Uterus (tissue), 3 donors: ENCODE measurements at regions not wholly inside any gene's neighbourhood (a gene's known extent, or its start where the extent isn't known, plus 50 kb on each side); places are given as distances from the start of the nearest gene placed in this dataset.

Source experiments
- DNase-seq, 2 donors: peaks; one replicate each; pipeline ENCODE4 v3.0.0-alpha.2; 2019 to 2020
- H3K27ac ChIP-seq, 2 donors: fragments of 200-600 bp; sonication (generic); 1 replicate in 1 of 2; 2 replicates in 1 of 2; pipeline ENCODE4 v1.5.1; 2016 to 2018
- H3K27me3 ChIP-seq, 2 donors: fragments of 200-600 bp; sonication (generic); one replicate each; pipeline ENCODE4 v1.5.1; 2018 to 2019; ENCODE audit warnings: control low read depth in 1 of 2
- H3K36me3 ChIP-seq, 2 donors: fragments of 200-600 bp; sonication (generic); one replicate each; pipeline ENCODE4 v1.5.1; 2019; ENCODE audit warnings: control low read depth in 1 of 2
- H3K4me1 ChIP-seq, 2 donors: fragments of 200-600 bp; sonication (generic); one replicate each; pipeline ENCODE4 v1.5.1; 2018 to 2019; ENCODE audit warnings: control low read depth in 1 of 2
- H3K4me3 ChIP-seq, 2 donors: fragments of 200-600 bp; sonication (generic); 1 replicate in 1 of 2; 2 replicates in 1 of 2; pipeline ENCODE4 v1.5.1; 2018 to 2019; ENCODE audit warnings: mild to moderate bottlenecking in 1 of 2
- H3K9me3 ChIP-seq, 2 donors: fragments of 200-600 bp; sonication (generic); one replicate each; pipeline ENCODE4 v1.5.1; 2019; ENCODE audit warnings: control low read depth in 1 of 2
- POLR2A ChIP-seq, 2 donors: fragments of 450-650 bp; IDR thresholded peaks; one replicate each; pipeline ENCODE4 v1.6.1; 2016; ENCODE audit warnings: antibody characterized with exemption in 2 of 2, mild to moderate bottlenecking in 1 of 2, moderate library complexity in 1 of 2
- intact Hi-C: fragments of 100-400 bp; cut with DNase I; formaldehyde crosslinking; loops from one replicate; pipeline ENCODE4 v1.15.1; 2023; ENCODE audit warnings: low total_unique reads
- TF ChIP-seq, protein P1 (sequence below), 4 experiments: fragments of 200-600 bp in 2 of 4; fragments of 450-650 bp in 2 of 4; sonication (generic) in 2 of 4; IDR thresholded peaks; one replicate each; pipeline ENCODE4 v1.5.1; 2016 to 2019; ENCODE audit warnings: antibody characterized with exemption in 4 of 4, mild to moderate bottlenecking in 2 of 4, moderate library complexity in 1 of 4
- donor health status: DM: yes; HTN: yes; CAD: no.

DNA sequence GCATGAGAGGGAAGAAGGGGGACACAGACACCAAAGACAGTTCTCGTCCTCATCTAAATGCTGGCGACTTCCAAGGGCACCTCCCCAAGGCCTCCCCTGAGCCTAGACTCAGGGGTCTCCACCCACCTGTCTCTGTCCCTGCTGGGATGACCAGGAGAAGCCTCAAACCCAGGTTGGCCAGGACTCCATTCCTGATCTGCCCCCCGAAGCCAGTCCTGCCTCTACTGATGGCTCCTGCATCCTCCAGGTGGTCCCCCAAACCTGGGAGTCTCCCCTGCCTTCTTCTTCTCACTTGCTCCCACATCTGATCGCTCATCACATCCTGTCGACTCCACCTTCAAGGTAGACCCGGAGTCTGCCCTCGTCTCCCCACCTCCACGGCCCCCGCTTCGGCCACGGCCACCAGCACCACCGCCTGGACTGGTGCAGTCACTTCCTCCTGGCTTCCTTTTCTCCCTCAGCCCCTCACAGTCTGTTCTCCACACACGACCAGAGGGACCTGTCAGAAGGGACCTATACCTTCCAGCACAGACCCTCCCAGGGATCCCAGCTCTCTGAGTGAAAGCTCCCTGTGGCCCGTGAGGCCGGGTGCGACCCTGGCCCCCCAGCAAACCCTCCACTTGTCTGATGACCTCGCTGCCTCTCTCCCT lies 92.1 kb downstream of the CEBPB start:
- no peak for DNase-seq
- H3K4me1 ChIP-seq = peaks cover 27 to 29% of the 10 kb centered on the region in 2 donors
- H3K27me3 ChIP-seq = no peaks in the 10 kb centered on the region
- H3K9me3 ChIP-seq = no peaks in the 10 kb centered on the region
- H3K27ac ChIP-seq = peak overlapping the region; percentile 98 to 99
- intact Hi-C loops = loop anchor here (10.0 kb wide), 1 partner anchor 88 kb away; the partner anchor contains the start of gene CEBPB
- no peaks in the 10 kb centered on the region for H3K36me3 ChIP-seq
- TF ChIP-seq POLR2A (IDR thresholded peaks at IDR 0.05) = no peak
- TF ChIP-seq, protein P1, sequence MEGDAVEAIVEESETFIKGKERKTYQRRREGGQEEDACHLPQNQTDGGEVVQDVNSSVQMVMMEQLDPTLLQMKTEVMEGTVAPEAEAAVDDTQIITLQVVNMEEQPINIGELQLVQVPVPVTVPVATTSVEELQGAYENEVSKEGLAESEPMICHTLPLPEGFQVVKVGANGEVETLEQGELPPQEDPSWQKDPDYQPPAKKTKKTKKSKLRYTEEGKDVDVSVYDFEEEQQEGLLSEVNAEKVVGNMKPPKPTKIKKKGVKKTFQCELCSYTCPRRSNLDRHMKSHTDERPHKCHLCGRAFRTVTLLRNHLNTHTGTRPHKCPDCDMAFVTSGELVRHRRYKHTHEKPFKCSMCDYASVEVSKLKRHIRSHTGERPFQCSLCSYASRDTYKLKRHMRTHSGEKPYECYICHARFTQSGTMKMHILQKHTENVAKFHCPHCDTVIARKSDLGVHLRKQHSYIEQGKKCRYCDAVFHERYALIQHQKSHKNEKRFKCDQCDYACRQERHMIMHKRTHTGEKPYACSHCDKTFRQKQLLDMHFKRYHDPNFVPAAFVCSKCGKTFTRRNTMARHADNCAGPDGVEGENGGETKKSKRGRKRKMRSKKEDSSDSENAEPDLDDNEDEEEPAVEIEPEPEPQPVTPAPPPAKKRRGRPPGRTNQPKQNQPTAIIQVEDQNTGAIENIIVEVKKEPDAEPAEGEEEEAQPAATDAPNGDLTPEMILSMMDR (IDR thresholded peaks at IDR 0.05) = peak in 1 of 4 experiments; percentile 18
- no peak overlapping the region for H3K4me3 ChIP-seq

DNA sequence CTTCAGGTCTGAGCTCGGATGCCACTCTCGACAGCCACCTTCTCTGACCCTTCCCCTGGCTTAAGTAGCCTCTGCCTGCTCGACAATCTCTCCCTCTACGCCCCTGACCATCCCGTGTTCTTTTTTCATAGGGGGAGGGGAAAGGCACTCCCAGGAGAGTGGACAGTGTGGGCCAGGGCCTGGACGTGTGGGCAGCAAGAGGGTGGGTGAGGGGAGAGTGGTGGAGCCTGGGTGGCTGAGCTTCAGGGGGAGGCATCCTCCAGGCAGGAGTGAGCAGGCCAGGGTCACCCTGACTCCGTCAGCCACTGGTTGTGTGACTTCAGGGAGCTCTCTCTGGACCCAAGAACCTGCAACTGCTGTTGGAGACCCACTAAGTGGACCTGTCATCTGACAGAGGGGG lies 92.7 kb downstream of the CEBPB start:
- no peaks in the 10 kb centered on the region for H3K9me3 ChIP-seq
- H3K27ac ChIP-seq = peak overlapping the region; percentile 98 to 99
- TF ChIP-seq, protein P1 (IDR thresholded peaks at IDR 0.05) = no peak
- no peaks in the 10 kb centered on the region for H3K27me3 ChIP-seq
- H3K4me3 ChIP-seq = no peak overlapping the region
- intact Hi-C loops = loop anchor here (10.0 kb wide), 1 partner anchor 89 kb away; the partner anchor contains the start of gene CEBPB
- peaks cover 27 to 30% of the 10 kb centered on the region in 2 donors for H3K4me1 ChIP-seq
- DNase-seq = no peak
- no peaks in the 10 kb centered on the region for H3K36me3 ChIP-seq

DNA sequence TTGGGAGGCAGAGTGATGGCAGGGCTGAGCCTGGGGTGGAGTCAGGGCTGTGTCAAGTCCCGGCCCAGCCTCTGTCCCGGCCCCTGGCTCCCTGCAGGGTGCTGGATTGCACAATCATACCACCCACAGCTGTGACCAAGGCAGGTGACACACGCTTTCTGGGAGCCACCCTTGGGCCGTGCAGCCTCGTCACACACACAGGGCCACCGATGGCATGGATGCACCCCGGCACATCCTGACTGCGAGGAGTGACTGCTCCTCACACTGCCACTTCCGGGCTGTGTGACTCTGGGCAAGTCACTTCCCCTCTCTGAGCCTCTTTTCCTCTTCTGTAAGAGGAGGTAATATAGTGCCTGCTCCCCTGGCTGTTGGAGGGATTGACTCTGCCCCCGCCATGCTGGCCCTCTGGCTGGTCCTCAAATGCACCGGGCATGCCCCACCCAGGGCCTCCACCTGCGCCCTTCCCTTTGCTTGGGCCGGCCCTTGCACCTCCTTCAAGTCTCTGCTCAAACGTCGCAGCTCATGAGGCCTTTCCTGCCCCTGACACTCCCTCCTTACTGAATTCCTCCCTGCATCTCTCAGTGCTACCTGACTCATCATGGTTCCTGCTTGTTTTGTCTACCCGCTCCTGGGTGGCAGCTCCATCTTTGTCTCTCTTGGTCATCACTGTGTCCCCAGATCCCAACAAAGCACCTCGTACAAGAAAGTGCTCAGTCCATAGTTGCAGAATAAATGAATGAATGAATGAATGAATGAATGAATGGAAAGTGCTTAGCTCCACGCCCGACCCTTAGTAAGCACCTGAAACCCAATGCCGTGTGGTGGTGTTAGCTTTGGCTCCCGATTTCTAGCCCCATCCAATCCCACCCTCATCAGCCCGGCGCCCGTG lies 93.5 kb downstream of the CEBPB start:
- no peaks in the 10 kb centered on the region for H3K27me3 ChIP-seq
- intact Hi-C loops = loop anchor here (10.0 kb wide), 1 partner anchor 89 kb away; the partner anchor contains the start of gene CEBPB
- DNase-seq = no peak
- H3K4me3 ChIP-seq = no peak overlapping the region
- peak overlapping the region; percentile 98 to 99 for H3K27ac ChIP-seq
- no peaks in the 10 kb centered on the region for H3K36me3 ChIP-seq
- H3K4me1 ChIP-seq = peaks cover 27 to 30% of the 10 kb centered on the region in 2 donors
- TF ChIP-seq, protein P1 (IDR thresholded peaks at IDR 0.05) = no peak
- TF ChIP-seq POLR2A (IDR thresholded peaks at IDR 0.05) = no peak
- no peaks in the 10 kb centered on the region for H3K9me3 ChIP-seq

DNA sequence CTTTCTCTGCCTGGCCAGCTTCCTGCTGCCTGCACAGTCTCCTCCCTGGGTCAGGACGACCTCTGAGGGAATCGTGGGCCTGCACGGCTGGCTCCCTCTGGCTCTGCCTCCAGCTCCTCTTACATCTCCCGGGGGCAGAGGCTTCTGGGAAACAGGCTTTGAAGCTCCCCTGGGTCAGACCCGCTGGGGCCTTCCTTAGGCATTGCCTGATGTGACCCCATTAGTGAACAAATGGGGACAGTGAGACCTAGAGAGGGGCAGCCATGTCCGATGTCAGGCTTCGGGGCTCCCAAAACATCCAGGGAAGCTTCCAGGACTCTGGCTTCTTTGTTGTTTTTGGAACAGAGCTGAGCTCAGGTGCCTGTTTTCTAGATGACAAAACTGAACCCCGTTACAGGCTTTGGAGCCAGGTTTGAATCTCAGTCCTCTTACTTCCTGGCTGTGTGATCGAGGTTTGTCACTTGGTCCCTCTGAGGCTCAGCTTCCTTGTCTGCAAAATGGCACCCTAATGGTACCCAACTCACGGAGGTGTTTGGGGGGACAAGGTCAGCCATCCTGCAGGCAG lies 94.3 kb downstream of the CEBPB start:
- H3K27ac ChIP-seq = peak overlapping the region; percentile 98 to 99
- no peaks in the 10 kb centered on the region for H3K9me3 ChIP-seq
- TF ChIP-seq POLR2A (IDR thresholded peaks at IDR 0.05) = peak in 1 of 2 donors; percentile 7
- TF ChIP-seq, protein P1 (IDR thresholded peaks at IDR 0.05) = peak in 1 of 4 experiments; percentile 13
- H3K4me1 ChIP-seq = peaks cover 27 to 30% of the 10 kb centered on the region in 2 donors
- no peaks in the 10 kb centered on the region for H3K27me3 ChIP-seq
- no peak overlapping the region for H3K4me3 ChIP-seq
- DNase-seq = peak; percentile 82 to 91
- no peaks in the 10 kb centered on the region for H3K36me3 ChIP-seq
- intact Hi-C loops = loop anchor here (10.0 kb wide), 1 partner anchor 90 kb away; the partner anchor contains the start of gene CEBPB
